Neural progenitor cell (in vitro differentiated cells): ENCODE measurements at regions not wholly inside any gene's neighbourhood (a gene's known extent, or its start where the extent isn't known, plus 50 kb on each side); places are given as distances from the start of the nearest gene placed in this dataset.

Source experiments
- CTCF ChIP-seq: fragments of 200-600 bp; sonication (generic); IDR thresholded peaks from 2 replicates; pipeline ENCODE4 v1.5.1; 2017; ENCODE audit warnings: antibody characterized with exemption, mild to moderate bottlenecking
- EZH2 ChIP-seq: fragments of 200-600 bp; sonication (generic); IDR thresholded peaks from 2 replicates; pipeline ENCODE4 v1.6.1; 2017; ENCODE audit warnings: antibody characterized with exemption, mild to moderate bottlenecking, moderate library complexity
- EZH2phosphoT487 ChIP-seq: fragments of 200-600 bp; sonication (generic); IDR thresholded peaks from 2 replicates; pipeline ENCODE4 v1.6.1; 2017; ENCODE audit warnings: antibody characterized with exemption

GRCh38 chr4:66649236-66649635 is 896.1 kb downstream of the CENPC start:
- TF ChIP-seq CTCF (no peak), EZH2phosphoT487 (no peak), EZH2 (no peak)
